ENCODE measurements at regions not wholly inside any gene's neighbourhood (a gene's known extent, or its start where the extent isn't known, plus 50 kb on each side); places are given as distances from the start of the nearest gene placed in this dataset.
"Not testable (repeated sequence)": the region's sequence is repeated elsewhere in the genome, so short reads cannot be mapped to it uniquely, and the experiment has no call there.

- TF ChIP-seq CTCF (IDR thresholded peaks at IDR 0.05; ENCODE audit: insufficient read depth, missing control alignments) = no peak
- DNase-seq (ENCODE audit: insufficient read length, low spot score) (no peak), FAIRE-seq (no peak)
Observed at GRCh38 chr12:91261820-91262676, 79.4 kb upstream of the DCN start.

- TF ChIP-seq CTCF (IDR thresholded peaks at IDR 0.05; ENCODE audit: insufficient read depth, missing control alignments) = no peak
- DNase-seq (ENCODE audit: insufficient read length, low spot score) (no peak), FAIRE-seq (no peak)
Observed at GRCh38 chr12:91256411-91256810, 73.8 kb upstream of the DCN start.

GRCh38 chr12:91252341-91252740, 69.7 kb upstream of the DCN start:
- no peak for TF ChIP-seq CTCF (IDR thresholded peaks at IDR 0.05; ENCODE audit: insufficient read depth, missing control alignments)
- FAIRE-seq (no peak), DNase-seq (ENCODE audit: insufficient read length, low spot score) (no peak)

GRCh38 chr12:91250273-91250665, 67.7 kb upstream of the DCN start:
- FAIRE-seq (no peak), DNase-seq (ENCODE audit: insufficient read length, low spot score) (no peak)
- TF ChIP-seq CTCF (IDR thresholded peaks at IDR 0.05; ENCODE audit: insufficient read depth, missing control alignments) = no peak

GRCh38 chr12:91249518-91250272, 67.1 kb upstream of the DCN start:
- FAIRE-seq (peak; percentile 58), DNase-seq (ENCODE audit: insufficient read length, low spot score) (no peak)
- no peak for TF ChIP-seq CTCF (IDR thresholded peaks at IDR 0.05; ENCODE audit: insufficient read depth, missing control alignments)

GRCh38 chr12:91249054-91249453, 66.4 kb upstream of the DCN start:
- no peak for DNase-seq (ENCODE audit: insufficient read length, low spot score)
- no peak for FAIRE-seq
- TF ChIP-seq CTCF (IDR thresholded peaks at IDR 0.05; ENCODE audit: insufficient read depth, missing control alignments) = no peak

- DNase-seq (ENCODE audit: insufficient read length, low spot score) = not testable (repeated sequence)
Observed at GRCh38 chr12:91243177-91243576, 60.6 kb upstream of the DCN start.

More at GRCh38 chr12:91243177-91243576, 60.6 kb upstream of the DCN start:
- FAIRE-seq = not testable (repeated sequence)

Measured in D721Med (cell line).